Large intestine (tissue), 3 donors: ENCODE measurements at regions not wholly inside any gene's neighbourhood (a gene's known extent, or its start where the extent isn't known, plus 50 kb on each side); places are given as distances from the start of the nearest gene placed in this dataset.

Experiments used
- DNase-seq, 2 donors: peaks; one replicate each; pipeline versions ENCODE4 v3.0.0 to v3.0.0-alpha.2; 2013
- H3K27ac ChIP-seq: one replicate; pipeline ENCODE4 v1.5.1; 2013; ENCODE audit warnings: low read length
- H3K27me3 ChIP-seq: 2 replicates; pipeline ENCODE4 v1.6.1; 2013; ENCODE audit warnings: low read length; ENCODE audit not compliant: control insufficient read depth, insufficient read depth
- H3K36me3 ChIP-seq: 2 replicates; pipeline ENCODE4 v1.6.1; 2013; ENCODE audit warnings: low read length; ENCODE audit not compliant: control insufficient read depth, insufficient read depth
- H3K4me1 ChIP-seq: one replicate; pipeline ENCODE4 v1.6.1; 2013; ENCODE audit warnings: low read length; ENCODE audit not compliant: control insufficient read depth, insufficient read depth
- H3K4me3 ChIP-seq: one replicate; pipeline ENCODE4 v1.5.1; 2013; ENCODE audit warnings: low read length
- H3K9me3 ChIP-seq: one replicate; pipeline ENCODE4 v1.6.1; 2013; ENCODE audit warnings: mild to moderate bottlenecking, low read depth, low read length, moderate library complexity; ENCODE audit not compliant: control insufficient read depth
- WGBS: methylation state at CpG from one replicate; pipeline ENCODE4 v1.1.5; 2013; ENCODE audit warnings: low lambda C conversion rate; ENCODE audit not compliant: insufficient coverage; 5-methylcytosine and 5-hydroxymethylcytosine counted together

GRCh38 chr5:61755726-61756222, 423.7 kb downstream of the ZSWIM6 start:
- Histone ChIP-seq H3K4me1 (no peaks in the 10 kb centered on the region), H3K27ac (no peak overlapping the region), H3K9me3 (no peaks in the 10 kb centered on the region), H3K36me3 (no peaks in the 10 kb centered on the region), H3K27me3 (no peaks in the 10 kb centered on the region), H3K4me3 (no peak overlapping the region)
- no peak for DNase-seq
- 89% methylated on average over 2 of the region's 4 CpGs for WGBS

- Histone ChIP-seq H3K4me3 (no peak overlapping the region), H3K27me3 (no peaks in the 10 kb centered on the region), H3K27ac (no peak overlapping the region), H3K9me3 (peaks cover 3% of the 10 kb centered on the region), H3K4me1 (no peaks in the 10 kb centered on the region), H3K36me3 (no peaks in the 10 kb centered on the region)
- DNase-seq = peak; percentile 42 to 73
- WGBS = no CpG with 5 or more reads among the region's 6 CpGs
Measured at GRCh38 chr5:61758711-61759110, 426.7 kb downstream of the ZSWIM6 start.

- WGBS = no CpG with 5 or more reads among the region's 1 CpG
- Histone ChIP-seq H3K4me3 (no peak overlapping the region), H3K36me3 (no peaks in the 10 kb centered on the region), H3K27ac (no peak overlapping the region), H3K4me1 (no peaks in the 10 kb centered on the region), H3K27me3 (no peaks in the 10 kb centered on the region), H3K9me3 (peaks cover 3% of the 10 kb centered on the region)
- no peak for DNase-seq
Measured at GRCh38 chr5:61765471-61765870, 433.4 kb downstream of the ZSWIM6 start.

- no peak overlapping the region for H3K4me3 ChIP-seq
- DNase-seq = no peak
- H3K27ac ChIP-seq = no peak overlapping the region
- H3K4me1 ChIP-seq = no peaks in the 10 kb centered on the region
- peaks cover 4% of the 10 kb centered on the region for H3K27me3 ChIP-seq
- no peaks in the 10 kb centered on the region for H3K36me3 ChIP-seq
- H3K9me3 ChIP-seq = peaks cover 3% of the 10 kb centered on the region
- 93% methylated on average over 3 of the region's 3 CpGs for WGBS
Measured at GRCh38 chr5:61766141-61766540, 434.1 kb downstream of the ZSWIM6 start.

- no peak overlapping the region for H3K4me3 ChIP-seq
- no peak overlapping the region for H3K27ac ChIP-seq
- no peaks in the 10 kb centered on the region for H3K9me3 ChIP-seq
- no peaks in the 10 kb centered on the region for H3K4me1 ChIP-seq
- WGBS = no CpG with 5 or more reads among the region's 7 CpGs
- no peaks in the 10 kb centered on the region for H3K36me3 ChIP-seq
- DNase-seq = no peak
- peaks cover 5% of the 10 kb centered on the region for H3K27me3 ChIP-seq
Measured at GRCh38 chr5:61767231-61768080, 435.4 kb downstream of the ZSWIM6 start.

- H3K36me3 ChIP-seq = no peaks in the 10 kb centered on the region
- WGBS = no CpG with 5 or more reads among the region's 5 CpGs
- DNase-seq = peak; percentile 52 to 55
- H3K27me3 ChIP-seq = peaks cover 5% of the 10 kb centered on the region
- H3K27ac ChIP-seq = no peak overlapping the region
- no peaks in the 10 kb centered on the region for H3K4me1 ChIP-seq
- no peaks in the 10 kb centered on the region for H3K9me3 ChIP-seq
- no peak overlapping the region for H3K4me3 ChIP-seq
Measured at GRCh38 chr5:61768692-61769281, 436.7 kb downstream of the ZSWIM6 start.

- H3K36me3 ChIP-seq = no peaks in the 10 kb centered on the region
- H3K4me1 ChIP-seq = no peaks in the 10 kb centered on the region
- H3K4me3 ChIP-seq = no peak overlapping the region
- WGBS = 40% methylated on average over 1 of the region's 10 CpGs
- H3K9me3 ChIP-seq = no peaks in the 10 kb centered on the region
- H3K27ac ChIP-seq = no peak overlapping the region
- peaks cover 11% of the 10 kb centered on the region for H3K27me3 ChIP-seq
- DNase-seq = no peak
Measured at GRCh38 chr5:61771062-61771461, 439.0 kb downstream of the ZSWIM6 start.

GRCh38 chr5:61771808-61772207, 439.8 kb downstream of the ZSWIM6 start:
- Histone ChIP-seq H3K4me3 (no peak overlapping the region), H3K36me3 (no peaks in the 10 kb centered on the region), H3K27ac (no peak overlapping the region), H3K27me3 (peaks cover 15% of the 10 kb centered on the region), H3K9me3 (no peaks in the 10 kb centered on the region), H3K4me1 (no peaks in the 10 kb centered on the region)
- no peak for DNase-seq

- no CpG with 5 or more reads among the region's 4 CpGs for WGBS
- Histone ChIP-seq H3K4me1 (no peaks in the 10 kb centered on the region), H3K4me3 (no peak overlapping the region), H3K36me3 (no peaks in the 10 kb centered on the region), H3K9me3 (no peaks in the 10 kb centered on the region), H3K27ac (no peak overlapping the region), H3K27me3 (peaks cover 14% of the 10 kb centered on the region)
- no peak for DNase-seq
Measured at GRCh38 chr5:61775901-61776300, 443.8 kb downstream of the ZSWIM6 start.

- Histone ChIP-seq H3K27me3 (peaks cover 10% of the 10 kb centered on the region), H3K4me3 (no peak overlapping the region), H3K4me1 (no peaks in the 10 kb centered on the region), H3K36me3 (no peaks in the 10 kb centered on the region), H3K27ac (no peak overlapping the region), H3K9me3 (no peaks in the 10 kb centered on the region)
- no CpG with 5 or more reads among the region's 6 CpGs for WGBS
- DNase-seq = no peak
Measured at GRCh38 chr5:61777292-61777691, 445.2 kb downstream of the ZSWIM6 start.
